ENCODE measurements at regions not wholly inside any gene's neighbourhood (a gene's known extent, or its start where the extent isn't known, plus 50 kb on each side); places are given as distances from the start of the nearest gene placed in this dataset.

DNA sequence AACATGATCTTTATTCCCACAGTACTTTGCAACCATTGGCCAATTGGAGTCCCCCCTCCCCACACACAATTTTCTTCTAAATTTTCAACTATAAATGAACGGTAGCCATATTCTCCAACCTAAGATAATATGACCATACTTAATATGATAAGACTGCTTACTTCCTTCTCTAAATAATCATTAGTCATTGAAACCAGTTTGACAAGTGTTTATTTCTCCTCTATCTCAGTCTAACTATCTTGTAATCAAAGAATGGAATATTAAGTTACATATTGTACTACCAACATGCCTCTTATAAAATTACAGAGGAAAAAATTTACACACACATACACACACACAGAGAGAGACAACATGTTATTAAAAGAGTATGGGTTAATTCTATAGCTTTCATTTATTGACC lies 567.4 kb upstream of the TMPRSS15 start:
- TF ChIP-seq YY1 (IDR thresholded peaks at IDR 0.05; ENCODE audit: insufficient read depth, insufficient read length) (no peak), SUZ12 (IDR thresholded peaks at IDR 0.05; ENCODE audit: extremely low read depth, insufficient read depth, insufficient read length) (no peak), ZNF274 (IDR thresholded peaks at IDR 0.05; ENCODE audit: low read depth, low read length) (no peak)

Measured in NT2/D1 (cell line).